ENCODE measurements at regions not wholly inside any gene's neighbourhood (a gene's known extent, or its start where the extent isn't known, plus 50 kb on each side); places are given as distances from the start of the nearest gene placed in this dataset.

DNA sequence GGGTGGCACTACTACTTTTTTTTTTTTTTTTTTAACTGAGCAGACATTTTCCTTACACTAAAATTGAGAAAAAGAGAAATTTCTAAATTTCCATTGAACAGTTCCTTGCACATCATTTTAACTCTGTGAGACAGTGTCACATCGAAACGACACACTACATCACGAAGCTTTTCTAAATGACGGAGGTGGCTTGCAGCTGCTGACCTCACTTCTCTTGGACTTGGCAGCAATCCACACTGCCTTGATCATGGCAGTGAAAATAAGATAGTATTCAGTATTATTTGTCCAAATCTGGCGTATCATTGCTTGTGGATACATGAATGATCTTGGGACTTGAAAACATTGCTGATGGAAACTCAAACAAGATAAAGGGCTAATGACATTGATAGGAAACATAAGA lies 80.3 kb upstream of the CYYR1 start:
- no peak for DNase-seq (ENCODE audit: low read depth)

DNA sequence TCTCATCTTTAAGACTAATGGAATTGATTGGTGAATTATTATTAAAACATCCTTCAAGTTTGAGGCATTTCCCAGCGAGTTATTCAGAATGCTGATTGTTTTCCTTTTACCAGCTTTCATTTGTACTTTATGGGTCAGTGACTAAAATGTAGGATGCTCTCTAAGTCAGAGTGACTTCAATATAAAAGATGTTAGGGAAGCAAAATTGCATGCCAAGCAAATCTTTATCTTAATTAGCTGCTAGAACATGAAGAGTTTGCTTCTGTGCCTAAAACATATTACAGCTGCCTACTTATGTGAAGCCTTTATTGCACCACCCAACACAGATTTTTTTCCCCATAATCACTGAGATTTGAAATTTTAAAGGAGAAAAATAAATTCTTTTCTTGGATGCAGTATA lies 79.8 kb upstream of the CYYR1 start:
- DNase-seq (ENCODE audit: low read depth): no peak

DNA sequence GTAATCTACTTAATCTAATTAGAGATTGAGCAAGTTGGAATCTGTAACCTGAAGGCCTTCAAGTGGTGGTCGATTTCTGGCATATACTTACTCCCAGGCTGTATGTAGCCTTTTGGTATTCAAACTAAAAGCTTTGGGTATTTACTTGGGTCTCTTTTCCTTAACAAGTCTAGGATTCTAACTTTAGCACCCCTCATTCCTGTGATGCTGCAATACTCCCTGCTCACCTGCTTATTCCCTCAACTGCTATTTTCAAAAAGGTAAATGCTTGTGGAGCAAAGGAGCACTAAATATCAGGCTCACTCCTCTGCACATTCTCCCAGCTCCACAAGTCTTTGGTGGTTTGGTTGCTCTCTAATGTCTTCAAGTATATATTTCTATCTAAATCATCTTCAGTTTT lies 68.0 kb upstream of the CYYR1 start:
- no peak for DNase-seq (ENCODE audit: low read depth)

DNA sequence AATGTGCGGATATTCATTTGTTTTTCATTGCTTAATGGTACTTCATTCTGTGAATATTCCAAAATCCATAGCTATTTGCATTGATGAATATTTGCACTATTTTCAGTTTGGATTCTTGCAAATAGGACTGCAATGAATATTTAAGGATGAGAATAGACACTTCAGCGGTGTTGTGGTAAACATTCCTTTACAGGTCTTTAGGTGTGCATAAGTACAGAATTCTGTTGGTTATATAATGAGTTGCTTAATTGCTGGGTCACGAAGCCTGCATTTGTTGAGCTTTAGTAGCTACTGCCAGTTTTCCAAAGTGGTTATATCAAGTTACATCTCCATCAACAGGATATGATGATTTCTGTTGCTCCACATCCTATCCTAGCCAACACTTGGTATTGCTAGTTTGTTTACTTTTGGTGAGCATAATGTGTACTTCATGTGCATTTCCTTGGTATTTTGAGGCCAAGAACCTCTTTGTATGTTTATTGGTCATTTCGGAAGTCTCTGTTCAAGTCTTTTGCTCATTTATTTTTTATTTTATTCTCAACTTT lies 64.2 kb upstream of the CYYR1 start:
- DNase-seq (ENCODE audit: low read depth): no peak

DNA sequence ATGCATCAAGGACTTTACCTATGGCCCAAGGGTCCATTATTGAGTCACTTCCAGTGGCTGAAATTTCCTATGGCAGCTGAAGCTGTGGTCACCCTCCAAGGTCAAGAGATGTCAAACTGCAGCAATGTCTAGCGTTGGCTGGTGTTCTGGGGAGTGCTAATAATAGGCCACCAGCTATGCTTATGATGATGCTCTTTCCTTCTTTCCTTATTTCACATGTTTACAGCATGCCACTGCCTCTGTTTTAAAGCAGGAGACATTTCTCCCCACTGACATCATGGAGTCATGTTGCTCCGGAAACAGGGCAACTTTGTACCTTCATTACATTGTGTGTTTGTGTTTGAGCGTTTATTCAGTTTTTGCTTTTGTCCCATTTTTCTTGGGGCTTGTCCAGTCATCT lies 62.6 kb upstream of the CYYR1 start:
- DNase-seq (ENCODE audit: low read depth): no peak

DNA sequence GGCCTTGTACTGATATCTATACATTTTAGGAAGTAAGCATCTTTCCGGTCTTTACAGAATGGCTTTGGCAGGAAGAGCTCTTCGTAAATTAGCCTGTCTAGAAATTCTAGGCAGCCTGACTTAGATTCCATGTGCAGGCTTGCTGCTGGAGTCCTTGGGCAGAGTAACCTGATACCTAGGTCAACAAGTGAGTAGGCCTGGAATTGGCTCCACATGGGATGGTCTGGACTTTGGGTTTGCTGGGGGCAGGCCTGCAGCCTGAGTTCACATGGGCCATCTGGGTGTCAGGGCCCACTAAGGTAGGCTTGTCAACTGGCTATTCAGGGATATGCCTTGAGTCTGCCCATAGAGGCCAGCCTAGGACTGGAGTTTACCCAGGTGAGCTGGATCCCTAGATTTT lies 59.6 kb upstream of the CYYR1 start:
- no peak for DNase-seq (ENCODE audit: low read depth)

DNA sequence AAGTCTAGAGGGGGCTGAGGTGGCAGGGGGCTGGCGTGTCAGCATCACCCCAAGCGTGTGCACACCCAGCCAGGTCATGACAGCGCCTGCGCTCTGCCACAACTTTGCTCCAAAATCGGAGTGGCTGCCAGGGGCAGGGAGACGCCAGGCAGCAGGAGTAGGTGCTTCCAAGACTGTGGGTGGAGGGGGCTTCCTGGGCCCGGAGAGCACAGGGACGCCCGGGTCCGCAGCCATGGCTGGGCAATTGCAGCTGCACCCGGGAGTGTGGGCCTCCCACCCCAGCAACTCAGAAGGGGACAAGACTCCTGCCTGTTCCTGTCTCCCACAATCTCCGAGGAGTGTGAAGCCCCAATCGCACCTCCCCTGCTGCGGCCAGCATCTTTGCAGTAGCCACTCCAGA lies 53.1 kb upstream of the CYYR1 start:
- DNase-seq (ENCODE audit: low read depth): no peak

DNA sequence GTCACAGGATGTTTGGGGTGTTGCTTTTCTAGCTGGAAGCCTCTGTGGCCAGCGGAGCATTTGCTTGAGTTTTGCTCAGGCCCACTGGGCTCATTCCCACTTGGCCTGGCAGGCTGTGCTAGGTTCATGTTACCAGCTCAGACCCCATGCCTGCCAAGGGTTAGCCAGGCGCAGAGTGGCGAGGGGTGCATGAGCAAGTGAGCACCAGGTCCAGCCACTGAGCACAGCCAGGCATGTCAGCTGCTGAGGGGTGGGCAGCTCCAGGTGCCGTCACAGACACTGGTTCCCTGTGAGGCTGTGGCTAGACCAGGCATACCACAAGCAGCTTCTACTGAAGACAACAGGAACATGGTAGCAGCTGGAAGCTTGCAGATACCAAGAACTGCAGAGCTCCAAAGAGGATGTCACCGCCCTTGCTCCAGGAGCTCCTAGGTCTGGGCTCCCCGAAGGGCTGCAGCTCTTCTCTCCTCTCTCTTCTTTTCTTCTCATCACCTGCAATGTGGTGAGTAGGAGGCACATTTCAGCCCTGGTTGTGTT lies 52.0 kb upstream of the CYYR1 start:
- no peak for DNase-seq (ENCODE audit: low read depth)

Measured in EH (cell line).